ENCODE measurements at regions not wholly inside any gene's neighbourhood (a gene's known extent, or its start where the extent isn't known, plus 50 kb on each side); places are given as distances from the start of the nearest gene placed in this dataset.

DNA sequence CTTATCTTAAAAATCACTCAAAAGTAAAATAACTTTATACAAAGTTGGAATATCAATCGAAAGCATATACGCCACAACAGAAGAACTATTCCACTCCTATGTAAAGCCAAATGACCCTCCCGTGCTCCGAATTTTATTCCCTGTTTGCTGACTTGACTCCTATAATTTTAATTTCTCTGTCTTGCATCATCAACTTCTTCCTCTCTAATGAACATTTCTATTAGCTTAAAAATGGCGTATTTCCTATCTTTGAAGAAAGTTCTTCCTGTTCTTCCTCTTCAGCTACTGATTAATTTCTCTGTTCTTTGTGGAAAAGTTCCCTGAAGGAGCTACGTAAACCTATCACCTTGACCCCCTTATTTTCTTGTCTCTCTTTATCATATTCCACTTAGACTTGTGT lies 389.3 kb downstream of the LMO7 start:
- TF ChIP-seq EZH2 (IDR thresholded peaks at IDR 0.05; ENCODE audit: low read depth) (no peak), CTCF (conservative IDR thresholded peaks at IDR 0.05) (no peak)
- H3K27ac ChIP-seq, result no peak overlapping the region
- ChIA-PET CTCF (interaction anchor here (0.7 kb wide), 1 partner anchor 154 kb away, joined by 3 read pairs; no protein-coding TSS in a partner anchor), POLR2A (ENCODE audit: unreplicated experiment) (no interaction called here)
- H3K9me3 ChIP-seq (ENCODE audit: insufficient read depth, low read depth), result peaks cover 5% of the 10 kb centered on the region; the same call in 1 of the 2 replicates
- H3K4me2 ChIP-seq, result no peak overlapping the region
- H3F3A ChIP-seq (ENCODE audit: insufficient read depth, low read depth), result peaks cover 13% of the 10 kb centered on the region
- peaks cover 12% of the 10 kb centered on the region; the same call in 1 of the 2 replicates for H3K4me1 ChIP-seq (replicated peaks; ENCODE audit: insufficient read depth)
- H3K36me3 ChIP-seq (ENCODE audit: low read depth), result no peaks in the 10 kb centered on the region
- H3K79me2 ChIP-seq (ENCODE audit: low read depth), result no peaks in the 10 kb centered on the region
- BruUV-seq (replicated peaks), result no TSS peak
- no peak overlapping the region for H2AFZ ChIP-seq
- intact Hi-C loops (cut with micrococcal nuclease; ENCODE audit: unreplicated experiment), result no loop called here
- H3K4me3 ChIP-seq, result no peak overlapping the region
- DNase-seq, result no peak
- no peaks in the 10 kb centered on the region for H3K27me3 ChIP-seq (ENCODE audit: insufficient read depth, low read depth)
- H4K20me1 ChIP-seq (ENCODE audit: insufficient read depth), result no peaks in the 10 kb centered on the region
- H3K9me2 ChIP-seq (ENCODE audit: insufficient read depth), result no peaks in the 10 kb centered on the region

- CTCF ChIA-PET, result no interaction called here
- peaks cover 5% of the 10 kb centered on the region; the same call in 1 of the 2 replicates for H3K9me3 ChIP-seq (ENCODE audit: insufficient read depth, low read depth)
Measured at GRCh38 chr13:76024151-76024550, 388.0 kb downstream of the LMO7 start.

DNA sequence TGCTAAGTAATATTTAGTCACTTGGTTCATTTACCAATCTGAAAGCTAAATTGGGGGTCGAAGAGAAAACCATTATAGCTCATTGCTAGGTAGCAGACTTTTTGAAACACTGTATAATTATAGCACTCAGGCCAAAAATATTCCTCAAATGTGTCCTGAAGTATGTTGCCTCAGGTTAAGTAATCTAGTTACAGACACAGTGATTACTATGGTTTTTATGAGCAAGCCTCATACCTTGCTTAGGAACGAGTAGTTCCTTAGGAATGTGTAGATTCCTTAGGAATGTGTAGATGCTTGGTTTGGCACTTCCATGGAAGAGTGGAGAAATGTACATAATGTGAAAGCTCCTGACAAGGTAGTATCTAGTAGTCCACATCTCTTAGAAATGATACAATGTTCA lies 387.5 kb downstream of the LMO7 start:
- Histone ChIP-seq H3K27ac (no peak overlapping the region), H3K27me3 (ENCODE audit: insufficient read depth, low read depth) (no peaks in the 10 kb centered on the region), H2AFZ (no peak overlapping the region), H3F3A (ENCODE audit: insufficient read depth, low read depth) (peaks cover 13% of the 10 kb centered on the region), H3K4me2 (0 out of 2 replicates have a peak overlapping the region, but pooled peaks have one; percentile 29), H3K9me3 (ENCODE audit: insufficient read depth, low read depth) (peaks cover 5% of the 10 kb centered on the region; the same call in 1 of the 2 replicates), H3K4me3 (no peak overlapping the region), H3K36me3 (ENCODE audit: low read depth) (no peaks in the 10 kb centered on the region), H3K4me1 (replicated peaks; ENCODE audit: insufficient read depth) (peaks cover 12% of the 10 kb centered on the region; the same call in 1 of the 2 replicates), H4K20me1 (ENCODE audit: insufficient read depth) (no peaks in the 10 kb centered on the region), H3K79me2 (ENCODE audit: low read depth) (no peaks in the 10 kb centered on the region), H3K9me2 (ENCODE audit: insufficient read depth) (no peaks in the 10 kb centered on the region)
- ChIA-PET CTCF (no interaction called here), POLR2A (ENCODE audit: unreplicated experiment) (no interaction called here)
- no peak for TF ChIP-seq EZH2 (IDR thresholded peaks at IDR 0.05; ENCODE audit: low read depth)
- TF ChIP-seq CTCF (conservative IDR thresholded peaks at IDR 0.05), result no peak
- BruUV-seq (replicated peaks), result no TSS peak
- peak in 1 of 2 experiments; percentile 71 for DNase-seq
- intact Hi-C loops (cut with micrococcal nuclease; ENCODE audit: unreplicated experiment), result no loop called here

More at GRCh38 chr13:76024151-76024550, 388.0 kb downstream of the LMO7 start:
- H3K4me2 ChIP-seq, result no peak overlapping the region
- H3K4me3 ChIP-seq, result no peak overlapping the region
- TF ChIP-seq CTCF (conservative IDR thresholded peaks at IDR 0.05) (no peak), EZH2 (IDR thresholded peaks at IDR 0.05; ENCODE audit: low read depth) (no peak)
- POLR2A ChIA-PET (ENCODE audit: unreplicated experiment), result no interaction called here
- intact Hi-C loops (cut with micrococcal nuclease; ENCODE audit: unreplicated experiment), result no loop called here
- DNase-seq, result no peak
- peaks cover 12% of the 10 kb centered on the region; the same call in 1 of the 2 replicates for H3K4me1 ChIP-seq (replicated peaks; ENCODE audit: insufficient read depth)
- H2AFZ ChIP-seq, result no peak overlapping the region
- no peaks in the 10 kb centered on the region for H3K9me2 ChIP-seq (ENCODE audit: insufficient read depth)
- H3K27ac ChIP-seq, result no peak overlapping the region
- H4K20me1 ChIP-seq (ENCODE audit: insufficient read depth), result no peaks in the 10 kb centered on the region
- peaks cover 13% of the 10 kb centered on the region for H3F3A ChIP-seq (ENCODE audit: insufficient read depth, low read depth)
- BruUV-seq (replicated peaks), result no TSS peak
- H3K27me3 ChIP-seq (ENCODE audit: insufficient read depth, low read depth), result no peaks in the 10 kb centered on the region
- H3K79me2 ChIP-seq (ENCODE audit: low read depth), result no peaks in the 10 kb centered on the region
- H3K36me3 ChIP-seq (ENCODE audit: low read depth), result no peaks in the 10 kb centered on the region
